Hepatocyte (in vitro differentiated cells): ENCODE measurements at regions not wholly inside any gene's neighbourhood (a gene's known extent, or its start where the extent isn't known, plus 50 kb on each side); places are given as distances from the start of the nearest gene placed in this dataset.

Experiments
- CTCF ChIP-seq: fragments of 200-600 bp; sonication (generic); IDR thresholded peaks from 2 replicates; pipeline ENCODE4 v1.5.1; 2016; ENCODE audit warnings: antibody characterized with exemption, mild to moderate bottlenecking; ENCODE audit not compliant: poor library complexity
- EZH2 ChIP-seq: fragments of 200-600 bp; sonication (generic); IDR thresholded peaks from 2 replicates; pipeline ENCODE4 v1.6.1; 2016; ENCODE audit warnings: antibody characterized with exemption, mild to moderate bottlenecking, borderline replicate concordance
- EZH2phosphoT487 ChIP-seq: fragments of 200-600 bp; sonication (generic); IDR thresholded peaks from one replicate; pipeline ENCODE4 v1.6.1; 2018; ENCODE audit warnings: antibody characterized with exemption, mild to moderate bottlenecking, low read depth, moderate library complexity; ENCODE audit not compliant: unreplicated experiment, severe bottlenecking

GRCh38 chr12:86724716-86725115 lies 468.5 kb upstream of the MGAT4C start:
- no peak for TF ChIP-seq CTCF
- no peak for TF ChIP-seq EZH2phosphoT487
- no peak for TF ChIP-seq EZH2
